ENCODE measurements at regions not wholly inside any gene's neighbourhood (a gene's known extent, or its start where the extent isn't known, plus 50 kb on each side); places are given as distances from the start of the nearest gene placed in this dataset.

- TF ChIP-seq CTCF (IDR thresholded peaks at IDR 0.05; ENCODE audit: low read length) (no peak), EZH2 (IDR thresholded peaks at IDR 0.05; ENCODE audit: borderline replicate concordance, low read length) (no peak)
Observed at GRCh38 chrX:45718676-45719075, 518.0 kb upstream of the DIPK2B start.

Measured in OCI-LY1 (cell line).